HEK293 (cell line): ENCODE measurements at regions not wholly inside any gene's neighbourhood (a gene's known extent, or its start where the extent isn't known, plus 50 kb on each side); places are given as distances from the start of the nearest gene placed in this dataset.
"Not testable (repeated sequence)": the region's sequence is repeated elsewhere in the genome, so short reads cannot be mapped to it uniquely, and the experiment has no call there.

Experiments
- ZNF114 ChIP-seq: fragments of 450-650 bp; formaldehyde crosslinking; IDR thresholded peaks from 2 replicates; pipeline ENCODE4 v1.5.0; 2017; ENCODE audit warnings: missing biosample characterization, missing genetic modification characterization
- ZNF843 ChIP-seq: fragments of 450-650 bp; formaldehyde crosslinking; IDR thresholded peaks from 2 replicates; pipeline ENCODE4 v1.5.1; 2016; ENCODE audit warnings: missing biosample characterization, missing genetic modification characterization
- TF ChIP-seq, protein P1 (sequence below): fragments of 450-650 bp; formaldehyde crosslinking; IDR thresholded peaks from 2 replicates; pipeline ENCODE4 v1.5.1; 2016; ENCODE audit warnings: missing biosample characterization, missing genetic modification characterization
- TF ChIP-seq, protein P2 (sequence below): fragments of 450-650 bp; formaldehyde crosslinking; IDR thresholded peaks from 2 replicates; pipeline ENCODE4 v1.5.1; 2016; ENCODE audit warnings: missing biosample characterization, missing genetic modification characterization

GRCh38 chr4:4026708-4027107 is 200.0 kb downstream of the OTOP1 start:
- not testable (repeated sequence) for TF ChIP-seq ZNF843 (tag by site-specific recombination); ZNF114
- TF ChIP-seq, protein P1, sequence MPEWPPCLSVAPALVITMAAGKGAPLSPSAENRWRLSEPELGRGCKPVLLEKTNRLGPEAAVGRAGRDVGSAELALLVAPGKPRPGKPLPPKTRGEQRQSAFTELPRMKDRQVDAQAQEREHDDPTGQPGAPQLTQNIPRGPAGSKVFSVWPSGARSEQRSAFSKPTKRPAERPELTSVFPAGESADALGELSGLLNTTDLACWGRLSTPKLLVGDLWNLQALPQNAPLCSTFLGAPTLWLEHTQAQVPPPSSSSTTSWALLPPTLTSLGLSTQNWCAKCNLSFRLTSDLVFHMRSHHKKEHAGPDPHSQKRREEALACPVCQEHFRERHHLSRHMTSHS (tag by site-specific recombination) = not testable (repeated sequence)
- TF ChIP-seq, protein P2, sequence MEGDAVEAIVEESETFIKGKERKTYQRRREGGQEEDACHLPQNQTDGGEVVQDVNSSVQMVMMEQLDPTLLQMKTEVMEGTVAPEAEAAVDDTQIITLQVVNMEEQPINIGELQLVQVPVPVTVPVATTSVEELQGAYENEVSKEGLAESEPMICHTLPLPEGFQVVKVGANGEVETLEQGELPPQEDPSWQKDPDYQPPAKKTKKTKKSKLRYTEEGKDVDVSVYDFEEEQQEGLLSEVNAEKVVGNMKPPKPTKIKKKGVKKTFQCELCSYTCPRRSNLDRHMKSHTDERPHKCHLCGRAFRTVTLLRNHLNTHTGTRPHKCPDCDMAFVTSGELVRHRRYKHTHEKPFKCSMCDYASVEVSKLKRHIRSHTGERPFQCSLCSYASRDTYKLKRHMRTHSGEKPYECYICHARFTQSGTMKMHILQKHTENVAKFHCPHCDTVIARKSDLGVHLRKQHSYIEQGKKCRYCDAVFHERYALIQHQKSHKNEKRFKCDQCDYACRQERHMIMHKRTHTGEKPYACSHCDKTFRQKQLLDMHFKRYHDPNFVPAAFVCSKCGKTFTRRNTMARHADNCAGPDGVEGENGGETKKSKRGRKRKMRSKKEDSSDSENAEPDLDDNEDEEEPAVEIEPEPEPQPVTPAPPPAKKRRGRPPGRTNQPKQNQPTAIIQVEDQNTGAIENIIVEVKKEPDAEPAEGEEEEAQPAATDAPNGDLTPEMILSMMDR = not testable (repeated sequence)
